ENCODE measurements at regions not wholly inside any gene's neighbourhood (a gene's known extent, or its start where the extent isn't known, plus 50 kb on each side); places are given as distances from the start of the nearest gene placed in this dataset.

- DNase-seq: no peak
These were observed 198.7 kb downstream of the ANAPC1 start for GRCh38 chr2:111685342-111685741.

- no peak for DNase-seq
These were observed 197.0 kb downstream of the ANAPC1 start for GRCh38 chr2:111686994-111687393.

GRCh38 chr2:111687911-111688310 lies 196.1 kb downstream of the ANAPC1 start:
- DNase-seq: no peak

- no peak for DNase-seq
These were observed 195.5 kb downstream of the ANAPC1 start for GRCh38 chr2:111688482-111688881.

- no peak for DNase-seq
These were observed 194.8 kb downstream of the ANAPC1 start for GRCh38 chr2:111689174-111689573.

- DNase-seq: no peak
These were observed 194.1 kb downstream of the ANAPC1 start for GRCh38 chr2:111689941-111690340.

GRCh38 chr2:111691164-111691875 lies 192.7 kb downstream of the ANAPC1 start:
- no peak for DNase-seq

GRCh38 chr2:111692311-111692710 lies 191.7 kb downstream of the ANAPC1 start:
- no peak for DNase-seq

- peak; percentile 76 for DNase-seq
These were observed 189.3 kb downstream of the ANAPC1 start for GRCh38 chr2:111694700-111695101.

GRCh38 chr2:111695441-111696007 lies 188.5 kb downstream of the ANAPC1 start:
- no peak for DNase-seq

- DNase-seq: no peak
These were observed 187.8 kb downstream of the ANAPC1 start for GRCh38 chr2:111696226-111696625.

GRCh38 chr2:111697560-111697959 lies 186.4 kb downstream of the ANAPC1 start:
- DNase-seq: no peak

- no peak for DNase-seq
These were observed 185.9 kb downstream of the ANAPC1 start for GRCh38 chr2:111698089-111698488.

- peak; percentile 97 for DNase-seq
These were observed 185.0 kb downstream of the ANAPC1 start for GRCh38 chr2:111698743-111699554.

GRCh38 chr2:111701266-111701665 lies 182.7 kb downstream of the ANAPC1 start:
- DNase-seq: no peak

- no peak for DNase-seq
These were observed 182.2 kb downstream of the ANAPC1 start for GRCh38 chr2:111701798-111702118.

GRCh38 chr2:111702119-111702803 lies 181.7 kb downstream of the ANAPC1 start:
- DNase-seq: peak; percentile 91

- no peak for DNase-seq
These were observed 181.2 kb downstream of the ANAPC1 start for GRCh38 chr2:111702804-111703196.

- DNase-seq: no peak
These were observed 180.2 kb downstream of the ANAPC1 start for GRCh38 chr2:111703759-111704158.

GRCh38 chr2:111704246-111704645 lies 179.7 kb downstream of the ANAPC1 start:
- no peak for DNase-seq

- DNase-seq: no peak
These were observed 178.8 kb downstream of the ANAPC1 start for GRCh38 chr2:111705239-111705638.

- DNase-seq: peak; percentile 85
These were observed 178.2 kb downstream of the ANAPC1 start for GRCh38 chr2:111705711-111706336.

- no peak for DNase-seq
These were observed 177.5 kb downstream of the ANAPC1 start for GRCh38 chr2:111706481-111707001.
